ENCODE measurements at regions not wholly inside any gene's neighbourhood (a gene's known extent, or its start where the extent isn't known, plus 50 kb on each side); places are given as distances from the start of the nearest gene placed in this dataset.

- H3K36me3 Mint-ChIP-seq = peaks cover 0 to 2% of the 10 kb centered on the region in 2 donors
- no peak overlapping the region for H2AFZ ChIP-seq (ENCODE audit: insufficient read depth, low read depth, low read length, poor library complexity, severe bottlenecking)
- H4K20me1 ChIP-seq (ENCODE audit: insufficient read depth, low read length) = no peaks in the 10 kb centered on the region
Measured at GRCh38 chr4:123217664-123218063, 178.9 kb upstream of the SPRY1 start.

GRCh38 chr4:123218981-123219380 lies 177.6 kb upstream of the SPRY1 start:
- TF ChIP-seq, protein P1, sequence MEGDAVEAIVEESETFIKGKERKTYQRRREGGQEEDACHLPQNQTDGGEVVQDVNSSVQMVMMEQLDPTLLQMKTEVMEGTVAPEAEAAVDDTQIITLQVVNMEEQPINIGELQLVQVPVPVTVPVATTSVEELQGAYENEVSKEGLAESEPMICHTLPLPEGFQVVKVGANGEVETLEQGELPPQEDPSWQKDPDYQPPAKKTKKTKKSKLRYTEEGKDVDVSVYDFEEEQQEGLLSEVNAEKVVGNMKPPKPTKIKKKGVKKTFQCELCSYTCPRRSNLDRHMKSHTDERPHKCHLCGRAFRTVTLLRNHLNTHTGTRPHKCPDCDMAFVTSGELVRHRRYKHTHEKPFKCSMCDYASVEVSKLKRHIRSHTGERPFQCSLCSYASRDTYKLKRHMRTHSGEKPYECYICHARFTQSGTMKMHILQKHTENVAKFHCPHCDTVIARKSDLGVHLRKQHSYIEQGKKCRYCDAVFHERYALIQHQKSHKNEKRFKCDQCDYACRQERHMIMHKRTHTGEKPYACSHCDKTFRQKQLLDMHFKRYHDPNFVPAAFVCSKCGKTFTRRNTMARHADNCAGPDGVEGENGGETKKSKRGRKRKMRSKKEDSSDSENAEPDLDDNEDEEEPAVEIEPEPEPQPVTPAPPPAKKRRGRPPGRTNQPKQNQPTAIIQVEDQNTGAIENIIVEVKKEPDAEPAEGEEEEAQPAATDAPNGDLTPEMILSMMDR (IDR thresholded peaks at IDR 0.05) = no peak
- H3K9me3 ChIP-seq (replicated peaks in 1 of 2; ENCODE audit: control insufficient read depth in 1 of 2, insufficient read depth in 1 of 2, low read length in 2 of 2) = no peaks in the 10 kb centered on the region
- H3K27me3 Mint-ChIP-seq (ENCODE audit: low read depth in 3 of 3) = no peaks in the 10 kb centered on the region
- H3K4me2 ChIP-seq (replicated peaks; ENCODE audit: extremely low read depth, low read length, poor library complexity, severe bottlenecking) = no peak overlapping the region
- no peak overlapping the region for H3K27ac Mint-ChIP-seq
- H3K36me3 ChIP-seq (replicated peaks in 1 of 2; ENCODE audit: control insufficient read depth in 1 of 2, insufficient read depth in 2 of 2, low read length in 2 of 2) = no peaks in the 10 kb centered on the region
- H3K9me3 Mint-ChIP-seq = peaks cover 0 to 5% (median 2%) of the 10 kb centered on the region in 7 donors
- no peaks in the 10 kb centered on the region for H4K20me1 ChIP-seq (ENCODE audit: insufficient read depth, low read length)
- H3K27me3 ChIP-seq (ENCODE audit: control insufficient read depth in 2 of 2, insufficient read depth in 2 of 2, low read length in 2 of 2) = no peaks in the 10 kb centered on the region
- H2AFZ ChIP-seq (ENCODE audit: insufficient read depth, low read depth, low read length, poor library complexity, severe bottlenecking) = no peak overlapping the region
- peaks cover 3 to 5% of the 10 kb centered on the region in 2 donors for H3K36me3 Mint-ChIP-seq
- H3K27ac ChIP-seq (ENCODE audit: low read depth in 1 of 2, low read length in 2 of 2) = no peak overlapping the region
- H3K9ac ChIP-seq (ENCODE audit: insufficient read depth, low read length, poor library complexity, severe bottlenecking) = no peak overlapping the region
- no peak for DNase-seq
- H3K4me1 Mint-ChIP-seq = no peaks in the 10 kb centered on the region
- H3K4me3 Mint-ChIP-seq = no peak overlapping the region
- no peaks in the 10 kb centered on the region for H3K79me2 ChIP-seq (ENCODE audit: insufficient read depth, low read length)
- 90% methylated on average over 2 of the region's 4 CpGs for WGBS (ENCODE audit: insufficient coverage)
- no peaks in the 10 kb centered on the region for H3K4me1 ChIP-seq (ENCODE audit: control insufficient read depth in 1 of 2, insufficient read depth in 2 of 2, low read length in 2 of 2)
- no peak overlapping the region for H3K4me3 ChIP-seq (replicated peaks in 1 of 3; ENCODE audit: low read depth in 2 of 3, low read length in 3 of 3)
- intact Hi-C loops (cut with micrococcal nuclease) = no loop called here

More at GRCh38 chr4:123217664-123218063, 178.9 kb upstream of the SPRY1 start:
- no peaks in the 10 kb centered on the region for H3K36me3 ChIP-seq (replicated peaks in 1 of 2; ENCODE audit: control insufficient read depth in 1 of 2, insufficient read depth in 2 of 2, low read length in 2 of 2)
- no peak overlapping the region for H3K27ac ChIP-seq (ENCODE audit: low read depth in 1 of 2, low read length in 2 of 2)
- H3K4me2 ChIP-seq (replicated peaks; ENCODE audit: extremely low read depth, low read length, poor library complexity, severe bottlenecking) = no peak overlapping the region
- H3K27me3 Mint-ChIP-seq (ENCODE audit: low read depth in 3 of 3) = no peaks in the 10 kb centered on the region
- no peak overlapping the region for H3K9ac ChIP-seq (ENCODE audit: insufficient read depth, low read length, poor library complexity, severe bottlenecking)
- H3K4me3 ChIP-seq (replicated peaks in 1 of 3; ENCODE audit: low read depth in 2 of 3, low read length in 3 of 3) = no peak overlapping the region
- no peak overlapping the region for H3K4me3 Mint-ChIP-seq
- no peaks in the 10 kb centered on the region for H3K4me1 ChIP-seq (ENCODE audit: control insufficient read depth in 1 of 2, insufficient read depth in 2 of 2, low read length in 2 of 2)
- no peaks in the 10 kb centered on the region for H3K9me3 ChIP-seq (replicated peaks in 1 of 2; ENCODE audit: control insufficient read depth in 1 of 2, insufficient read depth in 1 of 2, low read length in 2 of 2)
- peaks cover 0 to 2% (median 0%) of the 10 kb centered on the region in 7 donors for H3K9me3 Mint-ChIP-seq
- H3K27me3 ChIP-seq (ENCODE audit: control insufficient read depth in 2 of 2, insufficient read depth in 2 of 2, low read length in 2 of 2) = no peaks in the 10 kb centered on the region
- no peak for DNase-seq
- H3K4me1 Mint-ChIP-seq = no peaks in the 10 kb centered on the region
- WGBS (ENCODE audit: insufficient coverage) = no CpG with 5 or more reads among the region's 2 CpGs
- TF ChIP-seq, protein P1 (IDR thresholded peaks at IDR 0.05) = no peak
- no peak overlapping the region for H3K27ac Mint-ChIP-seq
- intact Hi-C loops (cut with micrococcal nuclease) = no loop called here
- H3K79me2 ChIP-seq (ENCODE audit: insufficient read depth, low read length) = no peaks in the 10 kb centered on the region
